PC-9 (cell line): ENCODE measurements at regions not wholly inside any gene's neighbourhood (a gene's known extent, or its start where the extent isn't known, plus 50 kb on each side); places are given as distances from the start of the nearest gene placed in this dataset.

Source experiments
- CTCF ChIP-seq: fragments of 200-600 bp; sonication (generic); conservative IDR thresholded peaks from 2 replicates; pipeline ENCODE4 v1.6.1; 2017; ENCODE audit warnings: mixed run types, antibody characterized with exemption, mild to moderate bottlenecking, moderate library complexity
- EZH2 ChIP-seq: fragments of 200-600 bp; sonication (generic); IDR thresholded peaks from 2 replicates; pipeline ENCODE4 v1.8.0; 2017; ENCODE audit warnings: antibody characterized with exemption, low read depth

DNA sequence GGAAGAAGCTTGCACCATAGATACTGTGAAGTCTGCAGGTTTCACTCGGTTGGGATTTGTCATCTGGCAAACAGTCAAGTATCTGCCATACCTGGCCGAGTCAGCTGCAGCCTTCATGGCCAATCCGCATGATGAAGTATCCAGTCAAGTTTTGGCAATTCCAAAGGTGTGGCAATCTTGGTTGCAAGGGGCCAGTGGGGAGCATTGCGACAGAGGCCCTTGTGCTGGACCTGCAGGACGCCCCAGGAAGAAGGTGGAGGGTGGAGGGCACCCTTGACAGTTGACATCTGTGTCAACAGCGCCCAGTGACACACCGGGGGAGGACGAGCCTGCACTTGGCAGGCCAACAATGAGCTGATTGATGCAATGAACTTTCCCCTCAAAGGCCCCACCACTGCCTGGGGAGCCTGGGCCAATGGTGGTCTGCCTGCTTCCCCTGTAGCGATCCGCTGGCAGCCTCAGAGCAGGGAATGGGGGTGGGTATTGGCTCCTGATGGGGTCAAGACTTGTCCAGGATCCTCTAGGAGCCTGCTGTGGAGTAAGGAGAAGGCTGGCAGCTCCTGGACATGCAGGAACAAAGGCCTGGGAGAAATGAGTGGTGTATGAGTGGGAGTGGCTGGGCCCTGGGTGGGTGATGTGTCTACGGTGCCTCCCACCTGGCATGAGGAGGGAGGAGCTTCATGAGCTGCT, 122.8 kb upstream of the PITX1 start:
- no peak for TF ChIP-seq CTCF
- no peak for TF ChIP-seq EZH2
